A673 (cell line): ENCODE measurements at regions not wholly inside any gene's neighbourhood (a gene's known extent, or its start where the extent isn't known, plus 50 kb on each side); places are given as distances from the start of the nearest gene placed in this dataset.

Experiments
- BruUV-seq: library from RNA; stranded (reverse); fragments of 400-500 nt; replicated peaks from 2 replicates; lab custom pipeline; 2021; lab: Mats Ljungman, UMichigan
- CTCF ChIA-PET: fragments of 300-600 bp; sonication (Branson Sonifier 250); formaldehyde crosslinking; loops from one replicate; lab custom pipeline; 2022; ENCODE audit warnings: antibody characterized with exemption; lab: Charles Lee
- POLR2A ChIA-PET: fragments of 300-600 bp; sonication (Branson Sonifier 250); formaldehyde crosslinking; loops from one replicate; lab custom pipeline; 2022; ENCODE audit warnings: antibody characterized with exemption; ENCODE audit not compliant: low non-redundant PET; lab: Charles Lee
- DNase-seq: peaks from one replicate; pipeline ENCODE4 v3.0.0-alpha.2; 2015; ENCODE audit warnings: low spot score
- H3K27ac ChIP-seq: fragments of 200-600 bp; sonication (generic); 2 replicates; pipeline ENCODE4 v1.5.1; 2016; ENCODE audit warnings: mixed run types, low read depth, mild to moderate bottlenecking, mixed read lengths, antibody characterized with exemption, low read length; ENCODE audit not compliant: poor library complexity, severe bottlenecking
- H3K27me3 ChIP-seq: fragments of 200-600 bp; sonication (generic); replicated peaks from 2 replicates; pipeline ENCODE4 v1.6.1; 2017; ENCODE audit warnings: mixed run types, low read depth, mild to moderate bottlenecking, mixed read lengths, antibody characterized with exemption, low read length; ENCODE audit not compliant: insufficient read depth, poor library complexity
- H3K36me3 ChIP-seq: fragments of 200-600 bp; sonication (generic); 2 replicates; pipeline ENCODE4 v1.6.1; 2016; ENCODE audit warnings: mixed run types, mild to moderate bottlenecking, mixed read lengths, antibody characterized with exemption, low read length; ENCODE audit not compliant: insufficient read depth, poor library complexity, severe bottlenecking
- H3K4me1 ChIP-seq: fragments of 200-600 bp; sonication (generic); 2 replicates; pipeline ENCODE4 v1.6.1; 2017; ENCODE audit warnings: mixed run types, mild to moderate bottlenecking, mixed read lengths, antibody characterized with exemption, low read length; ENCODE audit not compliant: insufficient read depth, poor library complexity, severe bottlenecking
- H3K4me3 ChIP-seq: fragments of 200-600 bp; sonication (generic); 2 replicates; pipeline ENCODE4 v1.5.1; 2016; ENCODE audit warnings: low read depth, mixed run types, mild to moderate bottlenecking, mixed read lengths, low read length; ENCODE audit not compliant: poor library complexity, severe bottlenecking
- H3K9me3 ChIP-seq: fragments of 200-600 bp; sonication (generic); 2 replicates; pipeline ENCODE4 v1.6.1; 2016; ENCODE audit warnings: mixed run types, low read depth, mild to moderate bottlenecking, mixed read lengths, antibody characterized with exemption, low read length; ENCODE audit not compliant: poor library complexity, severe bottlenecking
- EZH2 ChIP-seq: fragments of 200-600 bp; sonication (generic); IDR thresholded peaks from 2 replicates; pipeline ENCODE4 v1.6.1; 2017; ENCODE audit warnings: borderline replicate concordance, low read depth, mild to moderate bottlenecking, mixed read lengths, antibody characterized with exemption, low read length; ENCODE audit not compliant: poor library complexity, severe bottlenecking
- intact Hi-C: fragments of 100-400 bp; cut with micrococcal nuclease; formaldehyde crosslinking; loops from one replicate; pipeline ENCODE4 v1.10.0; 2022; ENCODE audit not compliant: unreplicated experiment
- TF ChIP-seq, protein P1 (sequence below): fragments of 300-800, 200-600 bp; sonication (generic); conservative IDR thresholded peaks from 2 replicates; pipeline ENCODE4 v1.5.1; 2017; ENCODE audit warnings: low read depth, mild to moderate bottlenecking, antibody characterized with exemption, low read length, moderate library complexity, mixed read lengths

DNA sequence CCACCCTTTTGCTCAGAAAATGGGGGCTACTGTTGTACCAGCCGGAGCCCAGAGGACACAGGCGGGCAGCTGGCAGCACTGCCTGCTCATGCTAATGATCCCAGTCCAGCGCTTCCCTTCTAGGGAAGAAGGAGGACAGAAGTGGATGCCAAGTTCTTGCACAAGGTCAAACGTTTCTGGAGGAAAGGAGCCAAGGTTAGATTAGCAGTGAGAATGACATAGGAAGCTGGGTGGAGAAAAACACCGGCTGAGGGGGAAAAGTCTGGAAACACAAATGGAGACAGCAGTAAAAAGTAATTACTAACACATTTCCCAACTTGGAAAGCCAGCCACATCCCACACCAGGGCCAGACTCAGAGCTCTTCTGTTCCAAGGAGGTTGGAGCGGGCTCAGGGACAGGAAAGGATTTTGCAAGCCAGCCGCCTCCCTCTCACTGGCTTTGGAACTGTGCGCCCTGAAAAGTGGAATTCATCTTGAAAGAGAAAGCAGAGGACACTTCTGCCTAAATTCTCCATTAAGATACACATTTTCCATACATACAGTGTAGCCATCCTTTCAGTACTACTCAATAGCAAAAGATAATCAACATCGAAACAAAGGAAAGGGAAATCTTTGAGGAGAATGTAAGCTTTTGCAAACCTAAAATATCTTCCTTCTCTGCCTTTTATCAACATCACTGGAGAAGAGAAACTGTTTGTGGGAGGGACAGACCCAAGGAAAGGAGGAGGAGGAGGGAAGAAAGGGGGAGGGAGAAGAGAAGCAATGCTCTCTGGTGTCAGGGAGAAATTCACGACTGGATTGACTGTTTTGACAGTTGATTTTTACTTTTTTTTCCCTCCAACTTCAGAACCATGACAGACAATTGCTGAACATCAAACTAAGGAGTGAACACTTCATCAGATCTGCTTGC is 133.6 kb downstream of the CD47 start:
- DNase-seq, result no peak
- Histone ChIP-seq H3K4me3 (no peak overlapping the region), H3K9me3 (no peaks in the 10 kb centered on the region), H3K4me1 (peaks cover 32% of the 10 kb centered on the region), H3K27me3 (no peaks in the 10 kb centered on the region), H3K36me3 (no peaks in the 10 kb centered on the region), H3K27ac (no peak overlapping the region)
- POLR2A ChIA-PET, result no interaction called here
- intact Hi-C loops, result no loop called here
- BruUV-seq, result no TSS peak
- CTCF ChIA-PET, result no interaction called here
- TF ChIP-seq EZH2, result no peak
- TF ChIP-seq, protein P1, sequence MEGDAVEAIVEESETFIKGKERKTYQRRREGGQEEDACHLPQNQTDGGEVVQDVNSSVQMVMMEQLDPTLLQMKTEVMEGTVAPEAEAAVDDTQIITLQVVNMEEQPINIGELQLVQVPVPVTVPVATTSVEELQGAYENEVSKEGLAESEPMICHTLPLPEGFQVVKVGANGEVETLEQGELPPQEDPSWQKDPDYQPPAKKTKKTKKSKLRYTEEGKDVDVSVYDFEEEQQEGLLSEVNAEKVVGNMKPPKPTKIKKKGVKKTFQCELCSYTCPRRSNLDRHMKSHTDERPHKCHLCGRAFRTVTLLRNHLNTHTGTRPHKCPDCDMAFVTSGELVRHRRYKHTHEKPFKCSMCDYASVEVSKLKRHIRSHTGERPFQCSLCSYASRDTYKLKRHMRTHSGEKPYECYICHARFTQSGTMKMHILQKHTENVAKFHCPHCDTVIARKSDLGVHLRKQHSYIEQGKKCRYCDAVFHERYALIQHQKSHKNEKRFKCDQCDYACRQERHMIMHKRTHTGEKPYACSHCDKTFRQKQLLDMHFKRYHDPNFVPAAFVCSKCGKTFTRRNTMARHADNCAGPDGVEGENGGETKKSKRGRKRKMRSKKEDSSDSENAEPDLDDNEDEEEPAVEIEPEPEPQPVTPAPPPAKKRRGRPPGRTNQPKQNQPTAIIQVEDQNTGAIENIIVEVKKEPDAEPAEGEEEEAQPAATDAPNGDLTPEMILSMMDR, result no peak

DNA sequence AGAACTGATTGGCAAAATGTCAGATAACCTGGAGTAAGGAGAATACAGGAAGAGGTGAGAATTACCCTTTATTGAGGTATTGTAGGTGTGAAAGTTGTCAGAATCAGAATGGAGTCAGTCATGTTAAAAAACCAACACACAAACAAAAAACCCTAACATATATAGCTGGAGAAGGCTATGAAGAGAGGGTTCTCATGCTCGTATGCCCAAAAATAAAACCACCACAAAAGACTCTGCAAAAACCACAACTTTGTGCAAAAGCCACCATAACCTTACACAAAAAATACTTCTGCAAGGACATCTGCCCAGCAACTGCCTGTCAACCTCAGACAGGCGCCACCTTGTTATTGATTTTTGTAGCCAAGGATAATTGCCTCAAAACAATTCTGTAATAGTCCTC is 136.0 kb downstream of the CD47 start:
- no peak for DNase-seq
- Histone ChIP-seq H3K27ac (no peak overlapping the region), H3K9me3 (no peaks in the 10 kb centered on the region), H3K27me3 (no peaks in the 10 kb centered on the region), H3K4me1 (peaks cover 31% of the 10 kb centered on the region), H3K36me3 (no peaks in the 10 kb centered on the region), H3K4me3 (no peak overlapping the region)
- POLR2A ChIA-PET, result no interaction called here
- CTCF ChIA-PET, result no interaction called here
- intact Hi-C loops, result no loop called here
- no TSS peak for BruUV-seq
- TF ChIP-seq, protein P1, result no peak
- TF ChIP-seq EZH2, result no peak

DNA sequence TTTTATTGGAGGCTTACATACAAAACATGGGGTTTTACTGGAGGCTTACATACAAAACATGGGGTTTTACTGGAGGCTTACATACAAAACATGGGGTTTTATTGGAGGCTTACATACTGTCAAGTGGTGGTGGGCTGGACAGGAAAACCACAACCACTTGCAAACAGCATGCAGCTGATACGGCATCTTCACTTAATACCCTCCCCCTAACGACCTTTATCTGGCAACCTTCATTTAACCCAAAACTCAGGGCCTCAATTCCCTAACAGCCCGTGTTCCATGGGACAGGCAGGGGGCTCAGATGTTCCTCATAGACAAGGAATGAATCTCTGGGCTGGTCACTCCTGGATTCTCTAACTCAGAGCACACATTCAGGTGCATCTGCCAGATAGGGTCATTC is 137.1 kb downstream of the CD47 start:
- POLR2A ChIA-PET, result no interaction called here
- intact Hi-C loops, result no loop called here
- CTCF ChIA-PET, result no interaction called here
- TF ChIP-seq, protein P1, result no peak
- no peak for TF ChIP-seq EZH2
- BruUV-seq, result no TSS peak
- DNase-seq, result no peak
- H3K4me1 ChIP-seq, result peaks cover 24% of the 10 kb centered on the region
- no peak overlapping the region for H3K4me3 ChIP-seq
- H3K9me3 ChIP-seq, result no peaks in the 10 kb centered on the region
- no peak overlapping the region for H3K27ac ChIP-seq
- no peaks in the 10 kb centered on the region for H3K27me3 ChIP-seq
- H3K36me3 ChIP-seq, result no peaks in the 10 kb centered on the region
